H1 (cell line): ENCODE measurements at regions not wholly inside any gene's neighbourhood (a gene's known extent, or its start where the extent isn't known, plus 50 kb on each side); places are given as distances from the start of the nearest gene placed in this dataset.

Source experiments
- CTCF ChIA-PET: fragments of 300-600 bp; sonication (Branson Sonifier 250); formaldehyde crosslinking; loops from one replicate; lab custom pipeline; 2021; ENCODE audit not compliant: partially characterized antibody; lab: Charles Lee
- POLR2A ChIA-PET: fragments of 300-600 bp; sonication (Branson Sonifier 250); formaldehyde crosslinking; loops from one replicate; lab custom pipeline; 2021; ENCODE audit warnings: inconsistent platforms; ENCODE audit not compliant: partially characterized antibody; lab: Charles Lee
- DNase-seq, 2 experiments: peaks; one replicate each; pipeline versions ENCODE4 v3.0.0 to v3.0.0-alpha.2; 2010 to 2022; ENCODE audit warnings: low spot score in 2 of 2, low read depth in 1 of 2, mixed read lengths in 1 of 2
- FAIRE-seq: peaks from 2 replicates; lab custom pipeline; 2011; peaks lifted over from hg19 to GRCh38; lab: Jason Lieb, UNC
- H2AFZ ChIP-seq: 2 replicates; pipeline ENCODE4 v1.8.1; 2012; ENCODE audit warnings: low read length, inconsistent platforms
- H2AK5ac ChIP-seq: 2 replicates; pipeline ENCODE4 v1.6.1; 2013; ENCODE audit warnings: low read depth, low read length
- H2BK120ac ChIP-seq: replicated peaks from 2 replicates; pipeline ENCODE3; 2013; ENCODE audit warnings: low read depth, low read length, inconsistent platforms
- H2BK12ac ChIP-seq: 2 replicates; pipeline ENCODE4 v1.6.1; 2013; ENCODE audit warnings: low read depth, low read length
- H2BK15ac ChIP-seq: 2 replicates; pipeline ENCODE4 v1.6.1; 2013; ENCODE audit warnings: low read length
- H2BK20ac ChIP-seq: 2 replicates; pipeline ENCODE4 v1.6.1; 2013; ENCODE audit warnings: low read length
- H2BK5ac ChIP-seq: 2 replicates; pipeline ENCODE4 v1.6.1; 2013; ENCODE audit warnings: low read depth, low read length
- H3K14ac ChIP-seq: 2 replicates; pipeline ENCODE4 v1.6.1; 2013; ENCODE audit warnings: inconsistent platforms; ENCODE audit not compliant: insufficient read length
- H3K18ac ChIP-seq: 2 replicates; pipeline ENCODE4 v1.6.1; 2013; ENCODE audit warnings: low read length; ENCODE audit errors: extremely low read depth
- H3K23ac ChIP-seq: 2 replicates; pipeline ENCODE4 v1.6.1; 2013; ENCODE audit warnings: inconsistent platforms; ENCODE audit not compliant: insufficient read length
- H3K23me2 ChIP-seq: 2 replicates; pipeline ENCODE4 v1.6.1; 2013; ENCODE audit warnings: low read depth, low read length
- H3K27ac ChIP-seq: 2 replicates; pipeline ENCODE4 v1.6.1; 2011; ENCODE audit warnings: low read depth, low read length, inconsistent platforms
- H3K27me3 ChIP-seq, 4 experiments: replicated peaks in 1 of 4; 1 replicate in 1 of 4; 2 replicates in 3 of 4; pipeline versions ENCODE4 v1.6.1 to v1.8.1; 2011 to 2013; ENCODE audit warnings: low read length in 3 of 4, mild to moderate bottlenecking in 3 of 4, inconsistent platforms in 2 of 4, mixed read lengths in 2 of 4, moderate library complexity in 1 of 4; ENCODE audit not compliant: control insufficient read depth in 3 of 4, insufficient read depth in 3 of 4; ENCODE audit errors: extremely low read depth in 1 of 4
- H3K36me3 ChIP-seq, 4 experiments: 2 replicates each; pipeline versions ENCODE4 v1.6.1 to v1.8.1; 2011 to 2013; ENCODE audit warnings: mild to moderate bottlenecking in 4 of 4, low read length in 3 of 4, moderate library complexity in 2 of 4, control low read depth in 1 of 4, inconsistent platforms in 1 of 4; ENCODE audit not compliant: insufficient read depth in 4 of 4, control insufficient read depth in 2 of 4
- H3K4ac ChIP-seq: replicated peaks from 2 replicates; pipeline ENCODE3; 2013; ENCODE audit warnings: low read length, low read depth, mixed read lengths, inconsistent platforms; ENCODE audit not compliant: insufficient read length
- H3K4me1 ChIP-seq, 4 experiments: replicated peaks in 1 of 4; 1 replicate in 1 of 4; 2 replicates in 3 of 4; pipeline versions ENCODE4 v1.6.1 to v1.8.1; 2011 to 2013; ENCODE audit warnings: low read length in 3 of 4, inconsistent platforms in 2 of 4, mixed read lengths in 1 of 4; ENCODE audit not compliant: insufficient read depth in 4 of 4, control insufficient read depth in 3 of 4
- H3K4me2 ChIP-seq, 2 experiments: 2 replicates each; pipeline versions ENCODE4 v1.6.1 to v1.8.1; 2011 to 2013; ENCODE audit warnings: low read depth in 2 of 2, low read length in 2 of 2, control low read depth in 1 of 2, inconsistent platforms in 1 of 2, mild to moderate bottlenecking in 1 of 2; ENCODE audit not compliant: insufficient read depth in 1 of 2
- H3K4me3 ChIP-seq, 4 experiments: fragments of 200-600, 300-600 bp in 1 of 4; sonication (generic), shearing (Covaris generic), sonication (Bioruptor Twin) in 1 of 4; 2 replicates each; pipeline versions ENCODE4 v1.5.1 to v1.8.1; 2011 to 2016; ENCODE audit warnings: low read length in 4 of 4, low read depth in 3 of 4, control low read depth in 2 of 4, inconsistent platforms in 2 of 4, mild to moderate bottlenecking in 2 of 4, mixed read lengths in 1 of 4, moderate library complexity in 1 of 4; ENCODE audit not compliant: insufficient read depth in 2 of 4; ENCODE audit errors: extremely low read depth in 1 of 4
- H3K56ac ChIP-seq: replicated peaks from 2 replicates; pipeline ENCODE3; 2013; ENCODE audit warnings: low read depth, mild to moderate bottlenecking, mixed read lengths, low read length, inconsistent platforms; ENCODE audit not compliant: insufficient read length
- H3K79me1 ChIP-seq: 2 replicates; pipeline ENCODE4 v1.6.1; 2013; ENCODE audit warnings: low read depth, low read length, control low read depth
- H3K79me2 ChIP-seq, 2 experiments: 2 replicates each; pipeline versions ENCODE4 v1.6.1 to v1.8.1; 2012 to 2013; ENCODE audit warnings: low read length in 2 of 2, mild to moderate bottlenecking in 2 of 2, inconsistent platforms in 1 of 2; ENCODE audit not compliant: insufficient read depth in 2 of 2, control insufficient read depth in 1 of 2
- H3K9ac ChIP-seq, 4 experiments: replicated peaks in 1 of 4; 1 replicate in 1 of 4; 2 replicates in 3 of 4; pipeline versions ENCODE4 v1.6.1 to v1.8.1; 2011 to 2013; ENCODE audit warnings: low read depth in 3 of 4, low read length in 3 of 4, control low read depth in 2 of 4, mild to moderate bottlenecking in 2 of 4, moderate library complexity in 2 of 4, inconsistent platforms in 1 of 4; ENCODE audit errors: extremely low read depth in 1 of 4
- H3K9me3 ChIP-seq, 2 experiments: 2 replicates each; pipeline versions ENCODE4 v1.6.1 to v1.8.1; 2012 to 2013; ENCODE audit warnings: mild to moderate bottlenecking in 2 of 2, moderate library complexity in 2 of 2, control low read depth in 1 of 2, inconsistent platforms in 1 of 2, low read depth in 1 of 2, low read length in 1 of 2, mixed read lengths in 1 of 2; ENCODE audit not compliant: insufficient read depth in 2 of 2
- H4K20me1 ChIP-seq, 2 experiments: replicated peaks in 1 of 2; 2 replicates each; pipeline versions ENCODE3 to v1.8.1; 2011 to 2013; ENCODE audit warnings: inconsistent platforms in 2 of 2, low read length in 2 of 2, mild to moderate bottlenecking in 1 of 2; ENCODE audit not compliant: insufficient read depth in 2 of 2, control insufficient read depth in 1 of 2
- H4K5ac ChIP-seq: 2 replicates; pipeline ENCODE4 v1.6.1; 2013; ENCODE audit warnings: low read length, low read depth, mixed read lengths, inconsistent platforms; ENCODE audit not compliant: insufficient read length
- H4K8ac ChIP-seq: 2 replicates; pipeline ENCODE4 v1.8.0; 2013; ENCODE audit warnings: mild to moderate bottlenecking, moderate library complexity, low read length, inconsistent platforms; ENCODE audit not compliant: insufficient read depth; ENCODE audit errors: extremely low read depth
- H4K91ac ChIP-seq: replicated peaks from 2 replicates; pipeline ENCODE3; 2013; ENCODE audit warnings: low read length, mixed read lengths, inconsistent platforms; ENCODE audit not compliant: insufficient read length
- CHD2 ChIP-seq: IDR thresholded peaks from 2 replicates; pipeline ENCODE4 v1.6.1; 2012; ENCODE audit warnings: low read length, improper control_type of control experiment
- CTCF ChIP-seq, 3 experiments: IDR thresholded peaks; 1 replicate in 2 of 3; 2 replicates in 1 of 3; pipeline versions ENCODE4 v1.5.1 to v1.6.1; 2011; ENCODE audit warnings: low read length in 3 of 3, mild to moderate bottlenecking in 3 of 3, inconsistent platforms in 2 of 3, low read depth in 1 of 3, moderate library complexity in 1 of 3; ENCODE audit not compliant: insufficient read depth in 1 of 3; ENCODE audit errors: control extremely low read depth in 1 of 3
- E2F6 ChIP-seq: IDR thresholded peaks from 2 replicates; pipeline ENCODE4 v1.6.1; 2012; ENCODE audit warnings: inconsistent platforms
- MAX ChIP-seq: IDR thresholded peaks from 2 replicates; pipeline ENCODE4 v1.6.1; 2012; ENCODE audit warnings: inconsistent platforms
- TEAD4 ChIP-seq: IDR thresholded peaks from 2 replicates; pipeline ENCODE4 v1.6.1; 2012; ENCODE audit warnings: low read depth, low read length, inconsistent platforms, mixed read lengths
- WGBS, 2 experiments: shearing (Covaris generic) in 1 of 2; methylation state at CpG; one replicate each; pipeline versions ENCODE4 v1.1.6 to v1.1.7; 2013 to 2015; ENCODE audit warnings: low lambda C conversion rate in 2 of 2, mixed read lengths in 2 of 2, inconsistent platforms in 1 of 2, low coverage in 1 of 2, missing lambda C conversion rate in 1 of 2; ENCODE audit not compliant: insufficient replicate concordance in 2 of 2, insufficient coverage in 1 of 2, insufficient read length in 1 of 2; ENCODE audit errors: extremely low coverage in 1 of 2, missing lambda C conversion rate in 1 of 2; 5-methylcytosine and 5-hydroxymethylcytosine counted together

- Histone ChIP-seq H3K4me2 (no peak overlapping the region), H2BK15ac (no peak overlapping the region), H2BK12ac (no peak overlapping the region), H3K18ac (no peak overlapping the region; the same call in 1 of the 2 replicates), H3K27me3 (no peaks in the 10 kb centered on the region), H3K36me3 (no peaks in the 10 kb centered on the region), H3K4ac (no peak overlapping the region), H3K56ac (no peak overlapping the region), H2BK120ac (no peak overlapping the region), H3K4me1 (peaks cover 0 to 2% (median 0%) of the 10 kb centered on the region in 4 experiments; a peak in 1 of 7 replicates), H3K14ac (no peak overlapping the region), H3K4me3 (no peak overlapping the region), H3K27ac (no peak overlapping the region), H4K5ac (no peak overlapping the region), H2BK20ac (no peak overlapping the region), H2AFZ (no peak overlapping the region), H2BK5ac (no peak overlapping the region), H3K9me3 (no peaks in the 10 kb centered on the region), H3K9ac (no peak overlapping the region), H3K23me2 (no peaks in the 10 kb centered on the region), H4K91ac (no peak overlapping the region), H3K79me2 (no peaks in the 10 kb centered on the region), H4K20me1 (no peaks in the 10 kb centered on the region), H3K79me1 (no peaks in the 10 kb centered on the region), H3K23ac (no peak overlapping the region), H2AK5ac (no peak overlapping the region), H4K8ac (no peak overlapping the region)
- WGBS, 2 experiments, result 65% methylated on average over 3 of the region's 3 CpGs; no CpG with 5 or more reads in 1 of the 2 experiments
- ChIA-PET CTCF (interaction anchor here (1.0 to 4.3 kb wide), 3 partner anchors 16 to 34 kb away, joined by 3 to 15 read pairs (median 3); no protein-coding TSS in a partner anchor), POLR2A (no interaction called here)
- DNase-seq, result no peak
- TF ChIP-seq CTCF (IDR thresholded peaks at IDR 0.05; ENCODE audit: control extremely low read depth in 1 of 3, insufficient read depth in 1 of 3, low read depth in 1 of 3, low read length in 3 of 3), result no peak
- TF ChIP-seq CHD2, result no peak
- peak; percentile 58 for TF ChIP-seq MAX
- peak; percentile 76 for TF ChIP-seq E2F6
- 0 out of 2 replicates have a peak, but pooled peaks have one; percentile 55 for TF ChIP-seq TEAD4
- no peak for FAIRE-seq
These were observed 57.6 kb upstream of the SEL1L start for GRCh38 chr14:81591266-81591665.
